HG02943 (cell line): ENCODE measurements at regions not wholly inside any gene's neighbourhood (a gene's known extent, or its start where the extent isn't known, plus 50 kb on each side); places are given as distances from the start of the nearest gene placed in this dataset.

Source experiments
- ATAC-seq: cut with Tn5 transposase; IDR thresholded peaks from one replicate; pipeline ENCODE4 v1.9.1; 2021; ENCODE audit warnings: mild to moderate bottlenecking, low read depth, moderate library complexity; ENCODE audit not compliant: unreplicated experiment

GRCh38 chr13:107450431-107450830 lies 764.9 kb downstream of the LIG4 start:
- no peak for ATAC-seq

- no peak for ATAC-seq
These were observed 767.7 kb downstream of the LIG4 start for GRCh38 chr13:107447591-107447990.

DNA sequence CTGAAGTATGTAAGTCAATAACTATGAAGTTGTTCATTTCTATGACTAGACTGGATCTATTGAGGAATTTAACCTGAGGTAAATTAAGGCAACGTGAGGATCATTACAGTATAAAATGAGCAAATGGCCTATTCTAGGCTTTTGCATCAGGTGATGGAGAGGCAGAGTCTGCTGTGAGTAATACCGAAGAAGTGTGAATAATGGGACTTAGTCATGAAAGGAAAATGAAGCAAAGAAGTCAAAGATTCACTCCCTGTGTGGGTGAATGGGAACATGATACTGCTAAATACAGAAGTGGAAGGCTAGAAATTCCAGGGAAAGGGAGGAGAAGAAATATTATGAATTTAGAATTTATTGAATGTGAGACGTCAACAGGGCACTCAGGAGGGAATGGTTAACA lies 774.1 kb downstream of the LIG4 start:
- ATAC-seq = no peak

DNA sequence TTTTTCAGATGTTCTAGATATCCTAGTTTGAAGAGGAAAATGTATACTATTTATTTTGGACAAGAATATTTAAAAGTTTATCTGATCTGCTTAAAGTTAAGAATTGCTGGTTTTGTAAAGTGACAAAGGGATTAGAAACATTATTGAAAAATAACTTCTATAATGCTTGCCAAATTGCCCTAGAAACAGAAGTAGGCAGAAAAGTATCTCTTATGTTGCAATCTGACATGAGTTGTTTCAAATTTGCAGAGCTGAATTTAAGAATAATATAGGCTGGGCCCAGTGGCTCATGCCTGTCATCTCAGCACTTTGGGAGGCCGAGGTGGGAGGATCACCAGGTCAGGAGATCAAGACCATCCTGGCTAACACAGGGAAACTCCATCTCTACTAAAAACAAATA lies 777.1 kb downstream of the LIG4 start:
- ATAC-seq = no peak

DNA sequence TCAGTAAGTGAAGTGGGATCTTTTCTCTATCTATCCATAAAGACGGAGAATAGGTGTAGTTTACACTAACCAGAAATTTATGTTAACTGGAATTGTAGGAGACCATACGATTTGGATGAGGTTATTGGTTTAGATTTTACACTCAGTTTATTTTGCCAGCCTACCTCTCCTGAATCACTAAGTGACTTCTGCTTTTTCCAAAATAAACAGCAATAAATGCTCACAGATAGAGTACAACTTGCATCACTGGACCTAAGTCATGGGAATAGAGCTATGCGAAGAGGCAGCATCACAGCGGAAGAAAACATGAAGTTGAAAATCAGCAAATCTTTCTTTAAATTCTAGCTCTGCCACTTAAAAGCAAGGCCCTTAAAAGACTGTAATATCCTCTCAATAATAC lies 781.0 kb downstream of the LIG4 start:
- no peak for ATAC-seq

DNA sequence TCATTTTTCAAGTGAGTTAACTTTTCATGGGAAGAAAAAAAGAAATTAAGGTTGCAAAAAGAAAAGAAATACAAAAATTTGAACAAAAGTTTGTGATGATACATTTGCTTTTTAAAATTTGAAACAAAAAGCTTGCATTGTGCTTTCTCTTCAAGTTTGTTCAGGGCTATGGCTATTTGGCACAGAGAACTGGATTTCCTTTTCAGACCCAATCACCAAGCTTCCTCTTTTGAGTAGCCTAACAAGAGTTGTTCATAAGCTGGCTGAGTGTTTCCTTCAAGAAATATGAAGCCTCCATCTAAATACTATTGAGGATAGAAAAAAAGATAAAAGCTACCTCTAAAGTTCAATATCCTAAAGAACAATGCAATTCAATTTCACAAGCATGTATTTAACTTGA lies 787.8 kb downstream of the LIG4 start:
- no peak for ATAC-seq

DNA sequence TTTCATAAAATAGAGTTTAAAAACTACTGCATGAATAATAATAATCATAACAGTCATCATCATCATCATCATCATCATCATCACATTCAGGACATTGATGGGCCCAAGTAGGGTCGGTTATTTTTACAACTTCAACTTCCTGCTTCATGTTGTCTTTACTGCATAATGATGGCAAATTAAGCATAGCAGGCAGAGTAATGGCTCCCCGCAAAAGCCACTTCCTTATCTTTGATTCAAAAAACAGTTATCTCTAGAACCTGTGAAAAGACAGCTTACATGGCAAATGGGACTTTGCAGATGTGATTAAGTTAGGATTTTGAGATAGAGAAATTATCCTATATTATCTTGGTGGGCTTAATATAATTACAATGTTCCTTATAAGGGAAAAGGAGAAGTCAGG lies 792.9 kb downstream of the LIG4 start:
- no peak for ATAC-seq

- ATAC-seq = no peak
These were observed 793.4 kb downstream of the LIG4 start for GRCh38 chr13:107421951-107422350.

- no peak for ATAC-seq
These were observed 794.3 kb downstream of the LIG4 start for GRCh38 chr13:107421028-107421427.

DNA sequence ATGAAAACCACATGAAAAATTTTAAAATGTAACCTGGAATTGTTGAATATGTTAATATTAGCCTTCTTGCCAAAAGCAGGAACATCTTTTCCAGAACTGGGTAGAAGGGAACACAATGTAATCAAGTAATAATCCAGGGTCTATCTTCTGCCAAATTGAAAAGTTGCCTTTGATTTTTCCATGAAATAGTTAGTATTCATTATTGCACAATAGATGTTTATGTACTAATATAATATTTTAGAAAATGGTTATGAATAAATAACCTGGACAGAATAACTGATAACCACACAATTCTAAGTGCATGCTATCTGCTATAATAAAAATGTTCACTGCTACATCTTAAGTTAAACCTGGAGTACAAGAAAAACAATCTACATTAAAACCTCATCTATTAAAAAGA lies 802.3 kb downstream of the LIG4 start:
- ATAC-seq = no peak

GRCh38 chr13:107407074-107407473 lies 808.3 kb downstream of the LIG4 start:
- no peak for ATAC-seq

DNA sequence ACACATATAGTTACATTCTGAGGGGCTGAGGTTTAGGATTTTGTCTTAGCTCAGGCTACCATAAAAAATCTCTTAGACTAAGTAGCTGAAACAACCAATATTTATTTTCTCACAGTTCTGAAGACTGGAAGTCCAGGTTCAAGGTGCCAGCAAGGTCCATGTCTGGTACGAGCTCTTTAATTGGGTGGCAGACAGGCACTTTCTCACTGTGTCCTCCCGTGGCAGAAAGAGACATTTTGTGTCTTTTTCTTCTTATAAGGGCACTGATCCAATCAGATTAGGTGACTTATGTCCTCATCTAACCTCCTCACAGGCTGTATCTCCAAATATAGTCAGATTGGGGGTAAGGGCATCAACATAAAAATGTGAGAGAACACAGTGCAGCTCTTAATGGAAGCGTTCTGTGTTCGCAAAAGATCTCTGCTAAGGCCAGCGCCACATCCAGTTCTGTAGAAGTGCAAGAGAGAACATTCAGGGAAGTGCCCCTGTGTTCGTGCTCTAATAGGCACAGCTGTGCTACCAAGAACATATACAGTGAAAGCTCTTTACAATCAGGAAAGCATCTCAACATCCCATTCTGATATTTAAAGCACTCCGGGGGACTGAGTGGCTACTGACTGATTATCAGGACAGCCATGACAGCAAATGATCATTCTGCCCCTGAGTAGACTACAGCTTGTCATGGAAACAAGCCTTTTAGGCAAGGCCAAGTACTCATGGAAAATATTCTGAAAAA lies 819.2 kb downstream of the LIG4 start:
- no peak for ATAC-seq

DNA sequence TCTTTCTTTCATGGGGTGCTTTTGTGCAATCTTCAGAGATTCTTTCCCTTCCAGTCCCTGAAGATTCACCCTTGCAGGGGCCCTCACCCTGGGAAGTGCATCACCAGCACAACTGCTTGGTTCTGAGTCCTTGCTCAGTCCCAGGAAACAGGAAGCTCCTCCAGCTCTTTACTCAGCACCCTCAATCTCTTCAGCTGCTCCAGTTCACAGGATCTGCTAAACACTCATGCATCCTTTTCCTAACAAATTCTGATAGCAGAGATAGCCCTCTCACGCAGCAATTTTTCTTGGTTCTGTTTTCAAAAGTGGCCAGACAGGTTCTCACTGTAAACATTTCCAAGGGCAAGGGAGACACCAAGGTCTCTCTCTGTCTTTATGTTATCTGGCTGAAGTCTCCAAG lies 823.1 kb downstream of the LIG4 start:
- no peak for ATAC-seq

DNA sequence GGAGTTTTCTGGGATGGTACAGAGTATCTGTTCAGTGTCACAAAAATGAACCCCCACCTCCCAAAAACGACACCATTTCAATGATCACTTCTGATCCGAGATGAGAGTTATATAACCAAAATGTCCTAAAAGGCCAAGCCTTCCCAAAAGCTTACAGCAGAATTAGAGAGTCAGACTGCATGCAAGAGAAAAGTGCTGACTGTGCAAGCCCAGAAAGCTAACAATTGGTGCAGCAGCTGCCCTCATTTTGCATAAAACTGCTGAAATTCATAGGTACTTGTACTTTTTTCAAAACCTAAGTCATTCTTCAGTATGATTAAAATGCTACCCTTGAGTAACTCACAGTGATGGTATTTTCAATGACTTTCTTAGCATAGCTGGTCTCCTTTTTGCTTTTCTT lies 819.6 kb upstream of the ARGLU1 start:
- no peak for ATAC-seq

GRCh38 chr13:107379407-107380155 lies 811.6 kb upstream of the ARGLU1 start:
- ATAC-seq = no peak

GRCh38 chr13:107376341-107377125 lies 808.6 kb upstream of the ARGLU1 start:
- ATAC-seq = no peak

- no peak for ATAC-seq
These were observed 807.9 kb upstream of the ARGLU1 start for GRCh38 chr13:107375701-107376340.

DNA sequence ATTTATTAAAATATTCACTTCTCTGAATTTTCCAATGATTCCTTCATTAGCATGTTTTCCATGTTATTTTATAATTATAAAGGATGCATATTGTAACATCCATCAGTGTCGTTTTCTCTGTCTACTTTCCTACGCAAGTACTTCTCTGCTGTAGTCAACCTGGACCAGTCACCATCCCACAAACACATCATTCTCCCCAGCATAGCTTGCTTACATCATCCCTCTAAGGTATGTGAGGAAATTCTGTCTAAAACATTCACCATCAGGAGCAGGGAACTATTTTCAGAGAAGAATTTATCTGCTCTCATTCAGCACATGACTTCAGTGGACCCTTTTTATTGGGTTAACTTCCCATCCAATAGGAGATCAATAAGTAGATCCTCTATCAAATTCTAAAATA lies 806.1 kb upstream of the ARGLU1 start:
- ATAC-seq = no peak

DNA sequence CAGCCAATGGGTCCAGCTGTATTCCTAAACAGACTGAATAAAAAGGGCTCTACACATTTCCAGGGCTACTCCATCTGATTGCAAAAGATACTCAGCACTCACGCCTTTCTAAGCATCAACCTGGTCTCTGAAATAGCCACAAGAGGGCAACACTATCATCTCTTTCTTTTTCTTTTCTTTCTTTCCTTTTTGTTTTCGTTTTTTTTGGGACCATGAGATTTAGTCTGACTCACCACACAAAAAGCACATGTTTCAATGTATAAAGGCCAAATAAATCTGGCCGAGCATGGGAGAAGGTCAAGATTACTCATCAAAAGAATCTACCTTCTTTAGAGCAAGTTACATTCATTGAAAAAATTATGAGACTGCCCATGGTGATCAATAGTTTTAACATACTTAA lies 805.6 kb upstream of the ARGLU1 start:
- ATAC-seq = no peak

- ATAC-seq = no peak
These were observed 802.3 kb upstream of the ARGLU1 start for GRCh38 chr13:107370015-107370785.
